ENCODE measurements at regions not wholly inside any gene's neighbourhood (a gene's known extent, or its start where the extent isn't known, plus 50 kb on each side); places are given as distances from the start of the nearest gene placed in this dataset.

GRCh38 chr9:79800578-79800977 is 228.8 kb downstream of the TLE4 start:
- DNase-seq (ENCODE audit: low read depth): no peak
- TF ChIP-seq CTCF (IDR thresholded peaks at IDR 0.05; ENCODE audit: low read depth, low read length, missing control alignments): no peak
- no peak overlapping the region for H3K4me3 ChIP-seq (ENCODE audit: low read depth, low read length)

- TF ChIP-seq CTCF (IDR thresholded peaks at IDR 0.05; ENCODE audit: low read depth, low read length, missing control alignments): no peak
- DNase-seq (ENCODE audit: low read depth): no peak
These were observed 228.0 kb downstream of the TLE4 start for GRCh38 chr9:79799691-79800335.

GRCh38 chr9:79798450-79798849 is 226.7 kb downstream of the TLE4 start:
- TF ChIP-seq CTCF (IDR thresholded peaks at IDR 0.05; ENCODE audit: low read depth, low read length, missing control alignments): no peak
- no peak for DNase-seq (ENCODE audit: low read depth)
- no peak overlapping the region for H3K4me3 ChIP-seq (ENCODE audit: low read depth, low read length)

More at GRCh38 chr9:79799691-79800335, 228.0 kb downstream of the TLE4 start:
- no peak overlapping the region for H3K4me3 ChIP-seq (ENCODE audit: low read depth, low read length)

- no peak for DNase-seq (ENCODE audit: low read depth)
- H3K4me3 ChIP-seq (ENCODE audit: low read depth, low read length): no peak overlapping the region
- TF ChIP-seq CTCF (IDR thresholded peaks at IDR 0.05; ENCODE audit: low read depth, low read length, missing control alignments): no peak
These were observed 224.6 kb downstream of the TLE4 start for GRCh38 chr9:79796411-79796810.

- TF ChIP-seq CTCF (IDR thresholded peaks at IDR 0.05; ENCODE audit: low read depth, low read length, missing control alignments): no peak
- no peak for DNase-seq (ENCODE audit: low read depth)
- H3K4me3 ChIP-seq (ENCODE audit: low read depth, low read length): no peak overlapping the region
These were observed 216.9 kb downstream of the TLE4 start for GRCh38 chr9:79788662-79789061.

- TF ChIP-seq CTCF (IDR thresholded peaks at IDR 0.05; ENCODE audit: low read depth, low read length, missing control alignments): no peak
These were observed 209.5 kb downstream of the TLE4 start for GRCh38 chr9:79781263-79781662.

GRCh38 chr9:79780559-79780958 is 208.8 kb downstream of the TLE4 start:
- TF ChIP-seq CTCF (IDR thresholded peaks at IDR 0.05; ENCODE audit: low read depth, low read length, missing control alignments): no peak
- no peak for DNase-seq (ENCODE audit: low read depth)
- H3K4me3 ChIP-seq (ENCODE audit: low read depth, low read length): no peak overlapping the region

More at GRCh38 chr9:79781263-79781662, 209.5 kb downstream of the TLE4 start:
- H3K4me3 ChIP-seq (ENCODE audit: low read depth, low read length): no peak overlapping the region
- DNase-seq (ENCODE audit: low read depth): no peak
